ENCODE measurements at regions not wholly inside any gene's neighbourhood (a gene's known extent, or its start where the extent isn't known, plus 50 kb on each side); places are given as distances from the start of the nearest gene placed in this dataset.

- H3K9me2 ChIP-seq (replicated peaks; ENCODE audit: insufficient read depth) = no peaks in the 10 kb centered on the region
- no peaks in the 10 kb centered on the region for H3K9me3 ChIP-seq (ENCODE audit: low read depth)
- no peaks in the 10 kb centered on the region for H3K4me1 ChIP-seq (ENCODE audit: insufficient read depth)
- H3K27me3 ChIP-seq = no peaks in the 10 kb centered on the region
- H3K79me2 ChIP-seq = no peaks in the 10 kb centered on the region
- H3K4me2 ChIP-seq = no peak overlapping the region
- H3K36me3 ChIP-seq (replicated peaks; ENCODE audit: insufficient read depth, low read depth) = no peaks in the 10 kb centered on the region
- H4K20me1 ChIP-seq (ENCODE audit: insufficient read depth, poor library complexity, severe bottlenecking) = no peaks in the 10 kb centered on the region
- H3K4me3 ChIP-seq = no peak overlapping the region
- no peak for TF ChIP-seq EZH2 (IDR thresholded peaks at IDR 0.05; ENCODE audit: borderline replicate concordance)
- no peak for TF ChIP-seq EZH2phosphoT487 (IDR thresholded peaks at IDR 0.05; ENCODE audit: low read depth, severe bottlenecking, unreplicated experiment)
- TF ChIP-seq CTCF (IDR thresholded peaks at IDR 0.05; ENCODE audit: poor library complexity) = no peak
- 87% methylated on average over 1 of the region's 1 CpG for WGBS (ENCODE audit: low lambda C conversion rate, missing lambda C conversion rate)
- no peak for DNase-seq (ENCODE audit: low spot score)
- no peak overlapping the region for H2AFZ ChIP-seq
- H3K27ac ChIP-seq = no peak overlapping the region
Observed at GRCh38 chr1:34389974-34390373, 213.3 kb downstream of the C1orf94 start.

- no peaks in the 10 kb centered on the region for H3K36me3 ChIP-seq (replicated peaks; ENCODE audit: insufficient read depth, low read depth)
- no peak overlapping the region for H3K4me2 ChIP-seq
- H3K4me3 ChIP-seq = no peak overlapping the region
- WGBS (ENCODE audit: low lambda C conversion rate, missing lambda C conversion rate) = 42% methylated on average over 2 of the region's 2 CpGs
- H3K27me3 ChIP-seq = no peaks in the 10 kb centered on the region
- no peaks in the 10 kb centered on the region for H3K9me2 ChIP-seq (replicated peaks; ENCODE audit: insufficient read depth)
- no peaks in the 10 kb centered on the region for H4K20me1 ChIP-seq (ENCODE audit: insufficient read depth, poor library complexity, severe bottlenecking)
- no peak overlapping the region for H2AFZ ChIP-seq
- no peaks in the 10 kb centered on the region for H3K79me2 ChIP-seq
- H3K9me3 ChIP-seq (ENCODE audit: low read depth) = no peaks in the 10 kb centered on the region
- no peak overlapping the region for H3K27ac ChIP-seq
- H3K4me1 ChIP-seq (ENCODE audit: insufficient read depth) = no peaks in the 10 kb centered on the region
- no peak for DNase-seq (ENCODE audit: low spot score)
- no peak for TF ChIP-seq EZH2 (IDR thresholded peaks at IDR 0.05; ENCODE audit: borderline replicate concordance)
- no peak for TF ChIP-seq EZH2phosphoT487 (IDR thresholded peaks at IDR 0.05; ENCODE audit: low read depth, severe bottlenecking, unreplicated experiment)
- no peak for TF ChIP-seq CTCF (IDR thresholded peaks at IDR 0.05; ENCODE audit: poor library complexity)
Observed at GRCh38 chr1:34396042-34396441, 219.3 kb downstream of the C1orf94 start.

- H3K4me2 ChIP-seq = no peak overlapping the region
- H3K4me3 ChIP-seq = no peak overlapping the region
- 79% methylated on average over 5 of the region's 5 CpGs for WGBS (ENCODE audit: low lambda C conversion rate, missing lambda C conversion rate)
- H4K20me1 ChIP-seq (ENCODE audit: insufficient read depth, poor library complexity, severe bottlenecking) = no peaks in the 10 kb centered on the region
- no peaks in the 10 kb centered on the region for H3K27me3 ChIP-seq
- no peaks in the 10 kb centered on the region for H3K4me1 ChIP-seq (ENCODE audit: insufficient read depth)
- no peak overlapping the region for H3K27ac ChIP-seq
- H3K9me2 ChIP-seq (replicated peaks; ENCODE audit: insufficient read depth) = no peaks in the 10 kb centered on the region
- H2AFZ ChIP-seq = no peak overlapping the region
- TF ChIP-seq EZH2 (IDR thresholded peaks at IDR 0.05; ENCODE audit: borderline replicate concordance) (no peak), EZH2phosphoT487 (IDR thresholded peaks at IDR 0.05; ENCODE audit: low read depth, severe bottlenecking, unreplicated experiment) (no peak), CTCF (IDR thresholded peaks at IDR 0.05; ENCODE audit: poor library complexity) (no peak)
- H3K79me2 ChIP-seq = no peaks in the 10 kb centered on the region
- no peak for DNase-seq (ENCODE audit: low spot score)
- H3K9me3 ChIP-seq (ENCODE audit: low read depth) = no peaks in the 10 kb centered on the region
- no peaks in the 10 kb centered on the region for H3K36me3 ChIP-seq (replicated peaks; ENCODE audit: insufficient read depth, low read depth)
Observed at GRCh38 chr1:34398241-34398915, 221.7 kb downstream of the C1orf94 start.

Data from hepatocyte (in vitro differentiated cells).